Fibroblast of peridontal ligament (primary cell): ENCODE measurements at regions not wholly inside any gene's neighbourhood (a gene's known extent, or its start where the extent isn't known, plus 50 kb on each side); places are given as distances from the start of the nearest gene placed in this dataset.

ENCODE experiments used
- DNase-seq: peaks from one replicate; pipeline ENCODE4 v3.0.0-alpha.2; 2010; ENCODE audit errors: extremely low read depth

- DNase-seq = no peak
Measured at GRCh38 chr19:30215248-30215647, 156.9 kb upstream of the ZNF536 start.

- DNase-seq = no peak
Measured at GRCh38 chr19:30216453-30216852, 155.7 kb upstream of the ZNF536 start.

- no peak for DNase-seq
Measured at GRCh38 chr19:30217461-30217860, 154.7 kb upstream of the ZNF536 start.

GRCh38 chr19:30219702-30220101, 152.5 kb upstream of the ZNF536 start:
- no peak for DNase-seq

- DNase-seq = no peak
Measured at GRCh38 chr19:30221176-30221575, 151.0 kb upstream of the ZNF536 start.

GRCh38 chr19:30222428-30222873, 149.7 kb upstream of the ZNF536 start:
- DNase-seq = no peak

- DNase-seq = no peak
Measured at GRCh38 chr19:30222992-30223865, 149.0 kb upstream of the ZNF536 start.

- DNase-seq = no peak
Measured at GRCh38 chr19:30223866-30224688, 148.1 kb upstream of the ZNF536 start.

- no peak for DNase-seq
Measured at GRCh38 chr19:30224689-30225606, 147.2 kb upstream of the ZNF536 start.

- DNase-seq = no peak
Measured at GRCh38 chr19:30225676-30226463, 146.3 kb upstream of the ZNF536 start.

- no peak for DNase-seq
Measured at GRCh38 chr19:30226464-30227011, 145.6 kb upstream of the ZNF536 start.

GRCh38 chr19:30227012-30227621, 145.1 kb upstream of the ZNF536 start:
- no peak for DNase-seq

GRCh38 chr19:30227661-30228112, 144.5 kb upstream of the ZNF536 start:
- DNase-seq = peak; percentile 4

GRCh38 chr19:30228113-30228834, 143.9 kb upstream of the ZNF536 start:
- DNase-seq = no peak

GRCh38 chr19:30228835-30229524, 143.2 kb upstream of the ZNF536 start:
- no peak for DNase-seq

GRCh38 chr19:30229525-30230174, 142.5 kb upstream of the ZNF536 start:
- DNase-seq = no peak

GRCh38 chr19:30231408-30232318, 140.5 kb upstream of the ZNF536 start:
- no peak for DNase-seq
